GM12878 (cell line): ENCODE measurements at regions not wholly inside any gene's neighbourhood (a gene's known extent, or its start where the extent isn't known, plus 50 kb on each side); places are given as distances from the start of the nearest gene placed in this dataset.

Source experiments
- CUX1 ChIP-seq: IDR thresholded peaks from 2 replicates; pipeline ENCODE4 v1.6.1; 2012; ENCODE audit warnings: improper control_type of control experiment, low read depth, low read length; ENCODE audit not compliant: insufficient replicate concordance
- IKZF1 ChIP-seq: fragments of 450-650 bp; conservative IDR thresholded peaks from 2 replicates; pipeline ENCODE4 v1.6.1; 2017; ENCODE audit warnings: antibody characterized with exemption, mild to moderate bottlenecking
- SKIL ChIP-seq: fragments of 450-650 bp; IDR thresholded peaks from 2 replicates; pipeline ENCODE4 v1.6.1; 2017; ENCODE audit warnings: mild to moderate bottlenecking, low read depth, inconsistent platforms; ENCODE audit not compliant: poor library complexity, severe bottlenecking
- SP1 ChIP-seq: IDR thresholded peaks from one replicate; pipeline ENCODE4 v1.6.1; 2011; ENCODE audit warnings: low read depth, low read length
- TCF12 ChIP-seq: IDR thresholded peaks from 2 replicates; pipeline ENCODE4 v1.6.1; 2011; ENCODE audit warnings: low read depth, mild to moderate bottlenecking, low read length
- ZNF622 ChIP-seq: fragments of 450-650 bp; IDR thresholded peaks from 2 replicates; pipeline ENCODE4 v1.6.1; 2017; ENCODE audit warnings: mild to moderate bottlenecking, inconsistent platforms

GRCh38 chr18:42545825-42546224, 569.7 kb downstream of the RIT2 start (continued):
- no peak for TF ChIP-seq SKIL
- TF ChIP-seq CUX1: no peak
- TF ChIP-seq ZNF622: no peak
- TF ChIP-seq TCF12: no peak
- no peak for TF ChIP-seq IKZF1
- no peak for TF ChIP-seq SP1
- TF ChIP-seq, all 136 proteins: peak for 0
